Neural cell (in vitro differentiated cells): ENCODE measurements at regions not wholly inside any gene's neighbourhood (a gene's known extent, or its start where the extent isn't known, plus 50 kb on each side); places are given as distances from the start of the nearest gene placed in this dataset.

ENCODE experiments used
- H2AFZ ChIP-seq: fragments of 200-600, 300-800 bp; sonication (generic), shearing (Covaris generic); 2 replicates; pipeline ENCODE4 v1.6.0; 2014; ENCODE audit warnings: low read depth, mild to moderate bottlenecking, antibody characterized with exemption, low read length, moderate library complexity
- H3F3A ChIP-seq: fragments of 200-600 bp; shearing (Covaris generic); 2 replicates; pipeline ENCODE4 v1.6.1; 2016; ENCODE audit warnings: mild to moderate bottlenecking, moderate library complexity, mixed read lengths, antibody characterized with exemption, low read length; ENCODE audit not compliant: insufficient read depth, poor library complexity, severe bottlenecking
- H3K27ac ChIP-seq: fragments of 200-600, 300-800 bp; sonication (generic), shearing (Covaris generic); 2 replicates; pipeline ENCODE4 v1.5.1; 2014; ENCODE audit warnings: mild to moderate bottlenecking, low read length, moderate library complexity
- H3K27me3 ChIP-seq: fragments of 300-800, 200-600 bp; sonication (generic), shearing (Covaris generic); 2 replicates; pipeline ENCODE4 v1.6.0; 2014; ENCODE audit warnings: mild to moderate bottlenecking, low read depth, low read length, moderate library complexity; ENCODE audit not compliant: insufficient read depth
- H3K36me3 ChIP-seq: fragments of 300-800, 200-600 bp; sonication (generic), shearing (Covaris generic); 2 replicates; pipeline ENCODE4 v1.5.1; 2014; ENCODE audit warnings: mild to moderate bottlenecking, antibody characterized with exemption, low read length, moderate library complexity; ENCODE audit not compliant: insufficient read depth
- H3K4me2 ChIP-seq: fragments of 300-800, 200-600 bp; sonication (generic), shearing (Covaris generic); 2 replicates; pipeline ENCODE4 v1.6.0; 2014; ENCODE audit warnings: mild to moderate bottlenecking, low read length
- H3K4me3 ChIP-seq: fragments of 300-800, 200-600 bp; sonication (generic), shearing (Covaris generic); 2 replicates; pipeline ENCODE4 v1.5.1; 2014; ENCODE audit warnings: mild to moderate bottlenecking, low read length, moderate library complexity
- H3K79me2 ChIP-seq: fragments of 200-600 bp; shearing (Covaris generic); replicated peaks from 2 replicates; pipeline ENCODE4 v1.6.0; 2014; ENCODE audit warnings: mild to moderate bottlenecking, low read length, moderate library complexity; ENCODE audit not compliant: insufficient read depth
- H3K9ac ChIP-seq: fragments of 300-800, 200-600 bp; sonication (generic), shearing (Covaris generic); 2 replicates; pipeline ENCODE4 v1.6.1; 2016; ENCODE audit warnings: mild to moderate bottlenecking, low read length, mixed read lengths
- H3K9me2 ChIP-seq: fragments of 200-600 bp; shearing (Covaris generic); 2 replicates; pipeline ENCODE4 v1.6.1; 2016; ENCODE audit warnings: mild to moderate bottlenecking, low read length, mixed read lengths; ENCODE audit not compliant: insufficient read depth
- H3K9me3 ChIP-seq: fragments of 200-600, 300-800 bp; sonication (generic), shearing (Covaris generic); 2 replicates; pipeline ENCODE4 v1.6.1; 2016; ENCODE audit warnings: mild to moderate bottlenecking, mixed run types, low read length, moderate library complexity, mixed read lengths
- H4K20me1 ChIP-seq: fragments of 200-600 bp; shearing (Covaris generic); 2 replicates; pipeline ENCODE4 v1.6.1; 2016; ENCODE audit warnings: mild to moderate bottlenecking, mixed run types; ENCODE audit not compliant: insufficient read depth
- EP300 ChIP-seq: fragments of 450-650 bp; conservative IDR thresholded peaks from 2 replicates; pipeline ENCODE4 v1.6.1; 2014; ENCODE audit warnings: antibody characterized with exemption, mild to moderate bottlenecking, moderate library complexity; ENCODE audit not compliant: poor library complexity, severe bottlenecking
- EZH2 ChIP-seq: fragments of 200-600, 300-800 bp; shearing (Covaris generic), sonication (generic); IDR thresholded peaks from 2 replicates; pipeline ENCODE4 v1.6.1; 2014; ENCODE audit warnings: antibody characterized with exemption, low read length, borderline replicate concordance, mild to moderate bottlenecking; ENCODE audit not compliant: insufficient read depth, poor library complexity, severe bottlenecking
- MXI1 ChIP-seq: fragments of 450-650 bp; conservative IDR thresholded peaks from 2 replicates; pipeline ENCODE4 v1.6.1; 2014; ENCODE audit warnings: antibody characterized with exemption, mild to moderate bottlenecking; ENCODE audit not compliant: poor library complexity, severe bottlenecking
- POLR2AphosphoS5 ChIP-seq: IDR thresholded peaks from 2 replicates; pipeline ENCODE4 v1.6.1; 2012
- RAD21 ChIP-seq: fragments of 450-650 bp; conservative IDR thresholded peaks from 2 replicates; pipeline ENCODE4 v1.6.1; 2014; ENCODE audit warnings: antibody characterized with exemption, mild to moderate bottlenecking, moderate library complexity
- SMC3 ChIP-seq: fragments of 450-650 bp; conservative IDR thresholded peaks from 2 replicates; pipeline ENCODE4 v1.6.1; 2014; ENCODE audit warnings: antibody characterized with exemption, mild to moderate bottlenecking, moderate library complexity; ENCODE audit not compliant: poor library complexity
- TAF1 ChIP-seq: IDR thresholded peaks from 2 replicates; pipeline ENCODE4 v1.6.1; 2012; ENCODE audit warnings: low read depth
- TF ChIP-seq, protein P1 (sequence below): fragments of 450-650 bp; IDR thresholded peaks from 2 replicates; pipeline ENCODE4 v1.5.1; 2014; ENCODE audit warnings: antibody characterized with exemption, mild to moderate bottlenecking, moderate library complexity; ENCODE audit not compliant: poor library complexity, severe bottlenecking
- TF ChIP-seq, protein P2 (sequence below): IDR thresholded peaks from 2 replicates; pipeline ENCODE4 v1.6.1; 2012; ENCODE audit warnings: borderline replicate concordance

DNA sequence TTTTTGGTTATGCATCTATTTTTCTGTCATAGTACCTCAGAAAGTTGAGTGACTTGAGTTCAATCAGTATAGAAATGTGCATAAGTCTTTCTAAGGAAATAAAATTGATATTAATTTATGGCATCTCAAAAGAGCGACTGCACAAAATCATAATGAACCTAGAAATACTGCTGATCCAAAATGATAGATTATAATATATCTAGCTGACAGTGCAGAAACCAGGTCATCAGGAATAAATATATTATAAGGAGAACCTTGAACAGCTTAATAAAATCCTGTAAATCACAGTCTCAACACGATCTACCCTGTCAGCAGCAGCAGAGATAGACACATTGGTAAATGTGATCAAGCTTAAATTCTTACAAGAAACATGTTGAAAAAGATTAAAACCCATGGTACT, 1106.6 kb upstream of the CDH18 start:
- H3K79me2 ChIP-seq: no peaks in the 10 kb centered on the region
- H3K9me3 ChIP-seq: no peaks in the 10 kb centered on the region
- H3K9me2 ChIP-seq: no peaks in the 10 kb centered on the region
- no peak overlapping the region for H3K27ac ChIP-seq
- TF ChIP-seq, protein P1, sequence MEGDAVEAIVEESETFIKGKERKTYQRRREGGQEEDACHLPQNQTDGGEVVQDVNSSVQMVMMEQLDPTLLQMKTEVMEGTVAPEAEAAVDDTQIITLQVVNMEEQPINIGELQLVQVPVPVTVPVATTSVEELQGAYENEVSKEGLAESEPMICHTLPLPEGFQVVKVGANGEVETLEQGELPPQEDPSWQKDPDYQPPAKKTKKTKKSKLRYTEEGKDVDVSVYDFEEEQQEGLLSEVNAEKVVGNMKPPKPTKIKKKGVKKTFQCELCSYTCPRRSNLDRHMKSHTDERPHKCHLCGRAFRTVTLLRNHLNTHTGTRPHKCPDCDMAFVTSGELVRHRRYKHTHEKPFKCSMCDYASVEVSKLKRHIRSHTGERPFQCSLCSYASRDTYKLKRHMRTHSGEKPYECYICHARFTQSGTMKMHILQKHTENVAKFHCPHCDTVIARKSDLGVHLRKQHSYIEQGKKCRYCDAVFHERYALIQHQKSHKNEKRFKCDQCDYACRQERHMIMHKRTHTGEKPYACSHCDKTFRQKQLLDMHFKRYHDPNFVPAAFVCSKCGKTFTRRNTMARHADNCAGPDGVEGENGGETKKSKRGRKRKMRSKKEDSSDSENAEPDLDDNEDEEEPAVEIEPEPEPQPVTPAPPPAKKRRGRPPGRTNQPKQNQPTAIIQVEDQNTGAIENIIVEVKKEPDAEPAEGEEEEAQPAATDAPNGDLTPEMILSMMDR: no peak
- TF ChIP-seq RAD21 (no peak), SMC3 (no peak), EZH2 (no peak), POLR2AphosphoS5 (no peak), EP300 (no peak), TAF1 (no peak), MXI1 (no peak)
- TF ChIP-seq, protein P2, sequence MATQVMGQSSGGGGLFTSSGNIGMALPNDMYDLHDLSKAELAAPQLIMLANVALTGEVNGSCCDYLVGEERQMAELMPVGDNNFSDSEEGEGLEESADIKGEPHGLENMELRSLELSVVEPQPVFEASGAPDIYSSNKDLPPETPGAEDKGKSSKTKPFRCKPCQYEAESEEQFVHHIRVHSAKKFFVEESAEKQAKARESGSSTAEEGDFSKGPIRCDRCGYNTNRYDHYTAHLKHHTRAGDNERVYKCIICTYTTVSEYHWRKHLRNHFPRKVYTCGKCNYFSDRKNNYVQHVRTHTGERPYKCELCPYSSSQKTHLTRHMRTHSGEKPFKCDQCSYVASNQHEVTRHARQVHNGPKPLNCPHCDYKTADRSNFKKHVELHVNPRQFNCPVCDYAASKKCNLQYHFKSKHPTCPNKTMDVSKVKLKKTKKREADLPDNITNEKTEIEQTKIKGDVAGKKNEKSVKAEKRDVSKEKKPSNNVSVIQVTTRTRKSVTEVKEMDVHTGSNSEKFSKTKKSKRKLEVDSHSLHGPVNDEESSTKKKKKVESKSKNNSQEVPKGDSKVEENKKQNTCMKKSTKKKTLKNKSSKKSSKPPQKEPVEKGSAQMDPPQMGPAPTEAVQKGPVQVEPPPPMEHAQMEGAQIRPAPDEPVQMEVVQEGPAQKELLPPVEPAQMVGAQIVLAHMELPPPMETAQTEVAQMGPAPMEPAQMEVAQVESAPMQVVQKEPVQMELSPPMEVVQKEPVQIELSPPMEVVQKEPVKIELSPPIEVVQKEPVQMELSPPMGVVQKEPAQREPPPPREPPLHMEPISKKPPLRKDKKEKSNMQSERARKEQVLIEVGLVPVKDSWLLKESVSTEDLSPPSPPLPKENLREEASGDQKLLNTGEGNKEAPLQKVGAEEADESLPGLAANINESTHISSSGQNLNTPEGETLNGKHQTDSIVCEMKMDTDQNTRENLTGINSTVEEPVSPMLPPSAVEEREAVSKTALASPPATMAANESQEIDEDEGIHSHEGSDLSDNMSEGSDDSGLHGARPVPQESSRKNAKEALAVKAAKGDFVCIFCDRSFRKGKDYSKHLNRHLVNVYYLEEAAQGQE: no peak
- H3K27me3 ChIP-seq: no peaks in the 10 kb centered on the region
- no peaks in the 10 kb centered on the region for H3K36me3 ChIP-seq
- H3K4me2 ChIP-seq: no peak overlapping the region
- H2AFZ ChIP-seq: no peak overlapping the region
- H3K4me3 ChIP-seq: no peak overlapping the region
- no peak overlapping the region for H3K9ac ChIP-seq
- no peaks in the 10 kb centered on the region for H3F3A ChIP-seq
- no peaks in the 10 kb centered on the region for H4K20me1 ChIP-seq

DNA sequence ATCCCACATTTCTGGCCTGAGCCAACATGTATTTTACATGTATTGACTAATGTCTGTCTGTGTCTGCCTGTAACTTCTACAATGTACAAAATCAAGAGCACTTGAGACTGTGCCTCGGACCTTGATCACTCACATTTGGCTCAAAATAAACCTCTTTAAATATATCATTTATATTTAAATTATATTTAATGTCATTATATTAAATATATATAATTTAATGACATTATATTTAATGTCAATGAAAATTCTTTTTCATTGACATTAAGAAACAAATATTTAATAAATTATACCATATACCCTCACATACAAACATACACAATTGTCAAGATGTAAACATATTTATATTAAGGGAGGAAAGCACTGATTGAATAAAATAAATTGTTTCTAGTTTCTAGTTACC, 1099.8 kb upstream of the CDH18 start:
- Histone ChIP-seq H3K9me3 (no peaks in the 10 kb centered on the region), H3F3A (no peaks in the 10 kb centered on the region), H4K20me1 (no peaks in the 10 kb centered on the region), H3K4me3 (no peak overlapping the region), H3K27ac (no peak overlapping the region), H3K79me2 (no peaks in the 10 kb centered on the region), H3K9me2 (no peaks in the 10 kb centered on the region), H3K4me2 (no peak overlapping the region), H3K36me3 (no peaks in the 10 kb centered on the region), H3K9ac (no peak overlapping the region), H2AFZ (no peak overlapping the region), H3K27me3 (no peaks in the 10 kb centered on the region)
- no peak for TF ChIP-seq EP300
- TF ChIP-seq TAF1: no peak
- TF ChIP-seq RAD21: no peak
- TF ChIP-seq MXI1: no peak
- TF ChIP-seq EZH2: no peak
- TF ChIP-seq, protein P2: no peak
- TF ChIP-seq SMC3: no peak
- no peak for TF ChIP-seq POLR2AphosphoS5
- TF ChIP-seq, protein P1: no peak
